ENCODE measurements at regions not wholly inside any gene's neighbourhood (a gene's known extent, or its start where the extent isn't known, plus 50 kb on each side); places are given as distances from the start of the nearest gene placed in this dataset.
"Not testable (repeated sequence)": the region's sequence is repeated elsewhere in the genome, so short reads cannot be mapped to it uniquely, and the experiment has no call there.

DNA sequence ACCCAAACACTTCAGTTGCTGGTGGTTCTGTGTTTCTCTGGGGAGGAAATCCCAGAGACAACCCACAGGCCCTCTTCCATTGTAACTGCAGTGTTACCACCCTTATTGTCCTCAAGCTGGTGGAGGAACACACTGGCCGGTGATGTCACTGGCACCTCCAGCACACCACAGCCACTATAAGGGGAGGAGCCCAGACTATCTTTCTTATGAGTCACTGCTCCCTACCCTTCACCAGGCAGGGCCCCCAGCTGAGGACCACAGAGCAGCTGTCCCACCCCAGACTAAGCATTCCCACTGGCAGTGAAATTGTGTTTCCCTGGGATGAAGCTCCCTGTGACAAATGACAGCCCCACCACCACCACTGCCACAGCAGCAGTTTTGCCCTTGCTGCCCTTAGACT is 171.8 kb upstream of the FGF16 start:
- DNase-seq (ENCODE audit: insufficient read length, low spot score) (no peak), FAIRE-seq (no peak)
- no peak for TF ChIP-seq CTCF (IDR thresholded peaks at IDR 0.05; ENCODE audit: insufficient read depth, missing control alignments)

DNA sequence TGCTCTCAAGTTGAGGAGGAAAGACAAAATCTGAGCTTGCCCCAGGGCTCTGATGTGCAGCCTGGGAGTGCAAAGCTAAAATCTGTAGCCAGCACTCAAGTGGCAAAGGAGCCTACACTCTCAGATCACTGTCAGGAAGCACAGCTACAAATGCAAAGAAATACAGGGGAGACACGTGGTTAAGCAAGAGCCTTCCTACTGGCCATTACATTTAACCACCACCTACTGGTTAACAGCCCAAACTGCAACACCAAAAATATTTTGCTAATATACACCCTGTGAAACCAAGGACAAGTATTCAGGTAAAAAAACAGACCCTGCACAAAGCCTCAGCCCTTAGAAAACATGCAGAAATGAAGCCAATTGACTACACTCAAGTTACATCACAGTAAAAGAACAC is 170.4 kb upstream of the FGF16 start:
- no peak for DNase-seq (ENCODE audit: insufficient read length, low spot score)
- no peak for FAIRE-seq
- no peak for TF ChIP-seq CTCF (IDR thresholded peaks at IDR 0.05; ENCODE audit: insufficient read depth, missing control alignments)

- TF ChIP-seq CTCF (IDR thresholded peaks at IDR 0.05; ENCODE audit: insufficient read depth, missing control alignments) = no peak
- DNase-seq (ENCODE audit: insufficient read length, low spot score) (no peak), FAIRE-seq (no peak)
Measured at GRCh38 chrX:77277911-77278310, 169.3 kb upstream of the FGF16 start.

DNA sequence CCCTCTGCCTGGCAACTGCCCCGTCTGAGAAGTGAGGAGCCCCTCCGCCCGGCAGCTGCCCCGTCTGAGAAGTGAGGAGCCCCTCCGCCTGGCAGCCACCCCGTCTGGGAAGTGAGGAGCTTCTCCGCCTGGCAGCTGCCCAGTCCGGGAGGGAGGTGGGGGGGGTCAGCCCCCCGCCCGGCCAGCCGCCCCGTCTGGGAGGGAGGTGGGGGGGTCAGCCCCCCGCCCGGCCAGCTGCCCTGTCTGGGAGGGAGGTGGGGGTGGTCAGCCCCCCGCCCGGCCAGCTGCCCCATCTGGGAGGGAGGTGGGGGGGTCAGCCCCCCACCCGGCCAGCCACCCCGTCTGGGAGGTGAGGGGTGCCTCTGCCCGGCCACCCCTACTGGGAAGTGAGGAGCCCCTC is 167.8 kb upstream of the FGF16 start:
- DNase-seq (ENCODE audit: insufficient read length, low spot score); FAIRE-seq: not testable (repeated sequence)

- DNase-seq (ENCODE audit: insufficient read length, low spot score) = no peak
- FAIRE-seq = no peak
- no peak for TF ChIP-seq CTCF (IDR thresholded peaks at IDR 0.05; ENCODE audit: insufficient read depth, missing control alignments)
Measured at GRCh38 chrX:77293331-77293995, 153.7 kb upstream of the FGF16 start.

DNA sequence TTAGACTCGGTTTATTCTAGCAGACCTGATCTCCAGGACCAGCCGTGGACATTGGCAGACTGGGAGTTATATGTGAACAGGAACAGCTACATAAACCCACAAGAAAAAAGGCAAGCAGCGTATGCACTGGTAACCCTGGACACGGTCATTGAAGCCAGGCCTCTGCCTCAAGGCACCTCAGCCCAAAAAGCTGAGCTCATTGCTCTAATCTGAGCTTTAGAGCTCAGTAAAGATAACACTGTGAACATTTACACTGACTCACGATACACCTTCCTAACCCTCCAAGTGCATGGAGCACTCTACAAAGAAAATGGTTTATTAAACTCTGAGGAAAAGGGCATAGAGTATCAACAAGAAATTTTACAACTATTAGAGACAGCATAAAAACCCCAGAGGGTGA is 148.9 kb upstream of the FGF16 start:
- DNase-seq (ENCODE audit: insufficient read length, low spot score) = no peak
- no peak for FAIRE-seq
- TF ChIP-seq CTCF (IDR thresholded peaks at IDR 0.05; ENCODE audit: insufficient read depth, missing control alignments) = no peak

- DNase-seq (ENCODE audit: insufficient read length, low spot score) (no peak), FAIRE-seq (no peak)
- no peak for TF ChIP-seq CTCF (IDR thresholded peaks at IDR 0.05; ENCODE audit: insufficient read depth, missing control alignments)
Measured at GRCh38 chrX:77298790-77299189, 148.4 kb upstream of the FGF16 start.

- FAIRE-seq (no peak), DNase-seq (ENCODE audit: insufficient read length, low spot score) (no peak)
- TF ChIP-seq CTCF (IDR thresholded peaks at IDR 0.05; ENCODE audit: insufficient read depth, missing control alignments) = no peak
Measured at GRCh38 chrX:77299549-77299948, 147.6 kb upstream of the FGF16 start.

Measured in D721Med (cell line).